HEK293 (cell line): ENCODE measurements at regions not wholly inside any gene's neighbourhood (a gene's known extent, or its start where the extent isn't known, plus 50 kb on each side); places are given as distances from the start of the nearest gene placed in this dataset.

Experiments
- CTCF ChIA-PET: fragments of 350-600 bp; formaldehyde crosslinking; extraction: SDS; loops from one replicate; lab custom pipeline; 2021; ENCODE audit warnings: antibody characterized with exemption; lab: Yijun Ruan, JAX
- POLR2A ChIA-PET: fragments of 300-600 bp; formaldehyde crosslinking; extraction: SDS; loops from one replicate; lab custom pipeline; 2020; ENCODE audit warnings: antibody characterized with exemption, inconsistent platforms; lab: Yijun Ruan, JAX
- H3K27ac ChIP-seq: fragments of 200-500 bp; sonication (Bioruptor generic); 2 replicates; pipeline ENCODE4 v1.5.1; 2014; ENCODE audit warnings: low read depth, low read length, control low read depth, inconsistent platforms; ENCODE audit errors: extremely low read depth
- H3K36me3 ChIP-seq, 2 experiments: fragments of 200-500 bp in 1 of 2; sonication (Bioruptor generic) in 1 of 2; 1 replicate in 1 of 2; 2 replicates in 1 of 2; pipeline ENCODE4 v1.5.1; 2014 to 2017; ENCODE audit warnings: inconsistent platforms in 2 of 2, low read length in 2 of 2; ENCODE audit not compliant: control insufficient read depth in 2 of 2, insufficient read depth in 1 of 2
- H3K4me1 ChIP-seq: fragments of 200-500 bp; sonication (Bioruptor generic); 2 replicates; pipeline ENCODE4 v1.5.1; 2014; ENCODE audit warnings: mild to moderate bottlenecking, low read length, inconsistent platforms; ENCODE audit not compliant: control insufficient read depth, insufficient read depth
- H3K4me3 ChIP-seq: 2 replicates; pipeline ENCODE4 v1.5.1; 2011; ENCODE audit warnings: low read depth, mild to moderate bottlenecking, control low read depth, low read length, moderate library complexity
- H3K9me3 ChIP-seq: fragments of 200-500 bp; sonication (Bioruptor generic); 2 replicates; pipeline ENCODE4 v1.5.1; 2014; ENCODE audit warnings: low read depth, low read length, inconsistent platforms; ENCODE audit not compliant: control insufficient read depth, insufficient read depth
- AEBP2 ChIP-seq: fragments of 450-650 bp; formaldehyde crosslinking; IDR thresholded peaks from 2 replicates; pipeline ENCODE4 v1.5.1; 2016; ENCODE audit warnings: missing biosample characterization, missing genetic modification characterization, borderline replicate concordance
- BCL6B ChIP-seq: fragments of 450-650 bp; formaldehyde crosslinking; IDR thresholded peaks from 2 replicates; pipeline ENCODE4 v1.5.1; 2017; ENCODE audit warnings: missing biosample characterization, missing genetic modification characterization
- KLF7 ChIP-seq: fragments of 450-650 bp; formaldehyde crosslinking; IDR thresholded peaks from 2 replicates; pipeline ENCODE4 v1.5.1; 2016; ENCODE audit warnings: missing biosample characterization, missing genetic modification characterization, borderline replicate concordance
- OVOL3 ChIP-seq: fragments of 450-650 bp; formaldehyde crosslinking; IDR thresholded peaks from 2 replicates; pipeline ENCODE4 v1.5.1; 2016; ENCODE audit warnings: missing biosample characterization, missing genetic modification characterization
- ZBTB17 ChIP-seq: fragments of 450-650 bp; formaldehyde crosslinking; IDR thresholded peaks from 2 replicates; pipeline ENCODE4 v1.5.1; 2016; ENCODE audit warnings: missing biosample characterization, missing genetic modification characterization
- ZFP3 ChIP-seq: fragments of 450-650 bp; formaldehyde crosslinking; IDR thresholded peaks from 2 replicates; pipeline ENCODE4 v1.5.1; 2016; ENCODE audit warnings: low read depth, missing biosample characterization, missing genetic modification characterization
- ZNF174 ChIP-seq: fragments of 450-650 bp; formaldehyde crosslinking; IDR thresholded peaks from 2 replicates; pipeline ENCODE4 v1.5.0; 2017; ENCODE audit warnings: missing biosample characterization, mild to moderate bottlenecking, missing genetic modification characterization
- ZNF19 ChIP-seq: fragments of 450-650 bp; formaldehyde crosslinking; IDR thresholded peaks from 2 replicates; pipeline ENCODE4; 2016; ENCODE audit warnings: missing biosample characterization, missing genetic modification characterization, low read depth
- ZNF214 ChIP-seq: fragments of 450-650 bp; formaldehyde crosslinking; IDR thresholded peaks from 2 replicates; pipeline ENCODE4 v1.5.1; 2017; ENCODE audit warnings: missing biosample characterization, mild to moderate bottlenecking, missing genetic modification characterization, borderline replicate concordance
- ZNF223 ChIP-seq: fragments of 450-650 bp; formaldehyde crosslinking; IDR thresholded peaks from 2 replicates; pipeline ENCODE4 v1.5.1; 2016; ENCODE audit warnings: missing biosample characterization, missing genetic modification characterization
- ZNF292 ChIP-seq: fragments of 450-650 bp; formaldehyde crosslinking; IDR thresholded peaks from 2 replicates; pipeline ENCODE4 v1.5.1; 2016; ENCODE audit warnings: low read depth, missing biosample characterization, missing genetic modification characterization, borderline replicate concordance
- ZNF311 ChIP-seq: fragments of 450-650 bp; formaldehyde crosslinking; IDR thresholded peaks from 2 replicates; pipeline ENCODE4 v1.5.1; 2017; ENCODE audit warnings: missing biosample characterization, missing genetic modification characterization, borderline replicate concordance
- ZNF366 ChIP-seq: fragments of 450-650 bp; formaldehyde crosslinking; conservative IDR thresholded peaks from 2 replicates; pipeline ENCODE4 v1.5.1; 2016; ENCODE audit warnings: missing biosample characterization, missing genetic modification characterization
- ZNF391 ChIP-seq: fragments of 450-650 bp; formaldehyde crosslinking; IDR thresholded peaks from 2 replicates; pipeline ENCODE4 v1.5.1; 2016; ENCODE audit warnings: low read depth, missing biosample characterization, missing genetic modification characterization, borderline replicate concordance
- ZNF433 ChIP-seq: fragments of 450-650 bp; formaldehyde crosslinking; IDR thresholded peaks from 2 replicates; pipeline ENCODE4 v1.5.1; 2016; ENCODE audit warnings: missing biosample characterization, missing genetic modification characterization, low read depth
- ZNF513 ChIP-seq: fragments of 450-650 bp; IDR thresholded peaks from 2 replicates; pipeline ENCODE4 v1.5.1; 2018; ENCODE audit warnings: missing biosample characterization, missing genetic modification characterization
- ZNF645 ChIP-seq: fragments of 450-650 bp; formaldehyde crosslinking; IDR thresholded peaks from 2 replicates; pipeline ENCODE4; 2016; ENCODE audit warnings: missing biosample characterization, missing genetic modification characterization
- ZNF677 ChIP-seq: fragments of 450-650 bp; IDR thresholded peaks from 2 replicates; pipeline ENCODE4 v1.5.0; 2018; ENCODE audit warnings: missing biosample characterization, mild to moderate bottlenecking, missing genetic modification characterization, moderate library complexity
- ZNF837 ChIP-seq: fragments of 450-650 bp; formaldehyde crosslinking; IDR thresholded peaks from 2 replicates; pipeline ENCODE4 v1.5.1; 2016; ENCODE audit warnings: missing biosample characterization, missing genetic modification characterization
- ZSCAN5A ChIP-seq: fragments of 450-650 bp; formaldehyde crosslinking; IDR thresholded peaks from 2 replicates; pipeline ENCODE4 v1.5.1; 2016; ENCODE audit warnings: missing biosample characterization, missing genetic modification characterization
- ZXDB ChIP-seq: fragments of 450-650 bp; formaldehyde crosslinking; IDR thresholded peaks from 2 replicates; pipeline ENCODE4 v1.5.1; 2016; ENCODE audit warnings: missing biosample characterization, missing genetic modification characterization

GRCh38 chr11:70012134-70012733, 65.9 kb upstream of the ANO1 start:
- ChIA-PET POLR2A (no interaction called here), CTCF (no interaction called here)
- no peak overlapping the region for H3K27ac ChIP-seq
- no peaks in the 10 kb centered on the region for H3K36me3 ChIP-seq
- no peak overlapping the region for H3K4me3 ChIP-seq
- TF ChIP-seq ZNF174 (tag by site-specific recombination) (no peak), ZNF311 (tag by site-specific recombination) (no peak), ZBTB17 (peak; percentile 92), ZNF366 (tag by site-specific recombination) (peak; percentile 91)
- H3K9me3 ChIP-seq: no peaks in the 10 kb centered on the region
- H3K4me1 ChIP-seq: no peaks in the 10 kb centered on the region

GRCh38 chr11:70014291-70014690, 63.8 kb upstream of the ANO1 start:
- ChIA-PET CTCF (interaction anchor here (0.6 kb wide), 1 partner anchor 127 kb away, joined by 4 read pairs; no protein-coding TSS in a partner anchor), POLR2A (no interaction called here)
- H3K36me3 ChIP-seq: no peaks in the 10 kb centered on the region
- no peak for TF ChIP-seq KLF7 (tag by site-specific recombination)
- TF ChIP-seq ZFP3: no peak
- TF ChIP-seq ZNF19: no peak
- no peak for TF ChIP-seq OVOL3 (tag by site-specific recombination)
- no peak for TF ChIP-seq ZNF391 (tag by site-specific recombination)
- TF ChIP-seq ZNF292 (tag by site-specific recombination): no peak
- no peaks in the 10 kb centered on the region for H3K9me3 ChIP-seq
- no peak overlapping the region for H3K4me3 ChIP-seq
- H3K27ac ChIP-seq: no peak overlapping the region
- no peaks in the 10 kb centered on the region for H3K4me1 ChIP-seq

- TF ChIP-seq ZNF433 (no peak), ZNF214 (no peak), BCL6B (tag by site-specific recombination) (no peak), ZNF513 (tag by site-specific recombination) (no peak), ZNF677 (no peak), ZXDB (tag by site-specific recombination) (no peak), ZSCAN5A (tag by site-specific recombination) (no peak), ZNF837 (tag by site-specific recombination) (no peak), ZNF223 (tag by site-specific recombination) (no peak), AEBP2 (tag by site-specific recombination) (no peak), ZNF645 (no peak)
- no peaks in the 10 kb centered on the region for H3K36me3 ChIP-seq
- H3K4me3 ChIP-seq: no peak overlapping the region
- no peaks in the 10 kb centered on the region for H3K4me1 ChIP-seq
- CTCF ChIA-PET: interaction anchor here (0.7 to 1.2 kb wide), 2 partner anchors 29 to 69 kb away, joined by 3 to 4 read pairs; no protein-coding TSS in a partner anchor
- H3K27ac ChIP-seq: no peak overlapping the region
- POLR2A ChIA-PET: no interaction called here
- no peaks in the 10 kb centered on the region for H3K9me3 ChIP-seq
Observed at GRCh38 chr11:70016666-70017367, 61.3 kb upstream of the ANO1 start.
